TTC549 (cell line): ENCODE measurements at regions not wholly inside any gene's neighbourhood (a gene's known extent, or its start where the extent isn't known, plus 50 kb on each side); places are given as distances from the start of the nearest gene placed in this dataset.
"Not testable (repeated sequence)": the region's sequence is repeated elsewhere in the genome, so short reads cannot be mapped to it uniquely, and the experiment has no call there.

ENCODE experiments used
- FAIRE-seq: peaks from 2 replicates; lab custom pipeline; 2012; peaks lifted over from hg19 to GRCh38; lab: Jason Lieb, UNC

- FAIRE-seq, result no peak
Observed at GRCh38 chr3:168844472-168844871, 748.7 kb upstream of the GOLIM4 start.

GRCh38 chr3:168843481-168843880 lies 747.8 kb upstream of the GOLIM4 start:
- no peak for FAIRE-seq

GRCh38 chr3:168839653-168840052 lies 743.9 kb upstream of the GOLIM4 start:
- FAIRE-seq, result no peak

- FAIRE-seq, result no peak
Observed at GRCh38 chr3:168834558-168834957, 738.8 kb upstream of the GOLIM4 start.

GRCh38 chr3:168828943-168829342 lies 733.2 kb upstream of the GOLIM4 start:
- no peak for FAIRE-seq

- FAIRE-seq, result no peak
Observed at GRCh38 chr3:168828536-168828935, 732.8 kb upstream of the GOLIM4 start.

GRCh38 chr3:168828014-168828413 lies 732.3 kb upstream of the GOLIM4 start:
- FAIRE-seq, result no peak

- no peak for FAIRE-seq
Observed at GRCh38 chr3:168824107-168824506, 728.4 kb upstream of the GOLIM4 start.

GRCh38 chr3:168823466-168823865 lies 727.7 kb upstream of the GOLIM4 start:
- no peak for FAIRE-seq

GRCh38 chr3:168820810-168821415 lies 725.2 kb upstream of the GOLIM4 start:
- FAIRE-seq, result no peak

GRCh38 chr3:168817177-168817576 lies 721.5 kb upstream of the GOLIM4 start:
- FAIRE-seq, result no peak

- no peak for FAIRE-seq
Observed at GRCh38 chr3:168815946-168816345, 720.2 kb upstream of the GOLIM4 start.

- FAIRE-seq, result no peak
Observed at GRCh38 chr3:168813225-168813802, 717.6 kb upstream of the GOLIM4 start.

- no peak for FAIRE-seq
Observed at GRCh38 chr3:168812234-168812633, 716.5 kb upstream of the GOLIM4 start.

GRCh38 chr3:168808596-168808995 lies 712.9 kb upstream of the GOLIM4 start:
- no peak for FAIRE-seq

- FAIRE-seq, result no peak
Observed at GRCh38 chr3:168807448-168807847, 711.7 kb upstream of the GOLIM4 start.

GRCh38 chr3:168806871-168807270 lies 711.1 kb upstream of the GOLIM4 start:
- no peak for FAIRE-seq

GRCh38 chr3:168803536-168803935 lies 707.8 kb upstream of the GOLIM4 start:
- no peak for FAIRE-seq

- no peak for FAIRE-seq
Observed at GRCh38 chr3:168802766-168803165, 707.0 kb upstream of the GOLIM4 start.

GRCh38 chr3:168801794-168802193 lies 706.1 kb upstream of the GOLIM4 start:
- FAIRE-seq, result no peak

- no peak for FAIRE-seq
Observed at GRCh38 chr3:168796339-168796738, 700.6 kb upstream of the GOLIM4 start.

GRCh38 chr3:168794427-168794826 lies 698.7 kb upstream of the GOLIM4 start:
- FAIRE-seq, result no peak

GRCh38 chr3:168782193-168782592 lies 686.5 kb upstream of the GOLIM4 start:
- no peak for FAIRE-seq

GRCh38 chr3:168779970-168780645 lies 684.4 kb upstream of the GOLIM4 start:
- not testable (repeated sequence) for FAIRE-seq
